ENCODE measurements at regions not wholly inside any gene's neighbourhood (a gene's known extent, or its start where the extent isn't known, plus 50 kb on each side); places are given as distances from the start of the nearest gene placed in this dataset.

DNA sequence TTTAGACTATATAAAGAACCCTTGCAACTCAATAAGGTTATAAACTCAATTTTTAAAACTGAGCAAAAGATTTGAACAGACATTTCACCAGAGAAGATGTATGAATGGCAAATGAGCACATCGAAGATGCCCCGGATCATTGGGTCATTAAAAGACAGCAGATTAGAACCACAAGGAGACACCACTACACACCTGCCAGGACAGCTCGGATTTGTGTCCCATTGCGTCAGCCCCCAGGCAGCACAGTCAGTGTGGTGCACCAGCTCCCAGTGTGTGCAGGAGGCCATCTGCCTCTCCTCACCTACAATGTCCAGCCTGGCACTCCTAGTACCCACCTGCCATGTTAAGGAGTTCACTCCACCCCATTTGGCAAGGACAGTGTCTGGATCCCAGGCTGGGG lies 61.1 kb upstream of the LRP8 start:
- H4K20me1 ChIP-seq (replicated peaks; ENCODE audit: control insufficient read depth, insufficient read depth, low read length), result no peaks in the 10 kb centered on the region
- ATAC-seq, result peak; percentile 62
- POLR2A ChIA-PET, result interaction anchor here (0.7 kb wide), 3 partner anchors 12 to 439 kb away, joined by 3 read pairs; no protein-coding TSS in a partner anchor
- H3K4me3 ChIP-seq, result no peak overlapping the region
- no peaks in the 10 kb centered on the region for H3K9me1 ChIP-seq (ENCODE audit: control insufficient read depth, insufficient read depth, low read length)
- intact Hi-C loops (cut with micrococcal nuclease), result no loop called here
- no peaks in the 10 kb centered on the region for H3K79me2 ChIP-seq (ENCODE audit: control insufficient read depth, insufficient read depth, low read length)
- no TSS peak for BruUV-seq (replicated peaks)
- H3K9me3 ChIP-seq (replicated peaks; ENCODE audit: control insufficient read depth, insufficient read depth, low read depth, low read length), result no peaks in the 10 kb centered on the region; the same call in 1 of the 2 replicates
- no peak overlapping the region for H3K4me2 ChIP-seq (ENCODE audit: insufficient read depth, low read length)
- no peak for DNase-seq (ENCODE audit: extremely low read depth in 1 of 4, low spot score in 3 of 4)
- no peaks in the 10 kb centered on the region for H3K36me3 ChIP-seq (ENCODE audit: control insufficient read depth, insufficient read depth, low read length)
- no peak overlapping the region for H3K27ac ChIP-seq (ENCODE audit: extremely low read depth, low read depth, low read length)
- peaks cover 17 to 46% of the 10 kb centered on the region in 2 experiments for H3K27me3 ChIP-seq (ENCODE audit: control insufficient read depth in 2 of 2, insufficient read depth in 2 of 2, low read length in 2 of 2)
- no peak for FAIRE-seq
- H3K9ac ChIP-seq (ENCODE audit: insufficient read depth in 1 of 2, low read depth in 2 of 2, low read length in 2 of 2), result no peak overlapping the region
- 0 out of 5 replicates have a peak, but pooled peaks cover 0 to 3% of the 10 kb centered on the region in 2 experiments for H3K4me1 ChIP-seq (replicated peaks in 1 of 2; ENCODE audit: control insufficient read depth in 2 of 2, insufficient read depth in 2 of 2, low read length in 2 of 2)
- WGBS (ENCODE audit: insufficient coverage, low coverage, missing lambda C conversion rate), result 9% methylated on average over 4 of the region's 4 CpGs
- CTCF ChIA-PET (ENCODE audit: low intra/inter-chr PET ratio), result no interaction called here
- H2AFZ ChIP-seq (ENCODE audit: low read depth, low read length), result no peak overlapping the region
- in situ Hi-C loops (cut with MboI), result no loop called here
- TF ChIP-seq JUND (IDR thresholded peaks at IDR 0.05; ENCODE audit: borderline replicate concordance, low read depth, low read length) (peak; percentile 37; the same call in 1 of the 2 replicates), JUND (tag; IDR thresholded peaks at IDR 0.05; ENCODE audit: borderline replicate concordance, low read depth, low read length) (no peak), CEBPG (CRISPR knock-in tag; IDR thresholded peaks at IDR 0.05) (peak; percentile 74), CEBPG (tag; conservative IDR thresholded peaks at IDR 0.05 in 1 of 2, IDR thresholded peaks at IDR 0.05 in 1 of 2) (peak in 1 of 2 experiments; percentile 64; a peak in 2 of 4 replicates), CXXC5 (CRISPR knock-in tag; IDR thresholded peaks at IDR 0.05) (0 out of 2 replicates have a peak, but pooled peaks have one; percentile 13), ATF7 (IDR thresholded peaks at IDR 0.05) (0 out of 2 replicates have a peak, but pooled peaks have one; percentile 36), RCOR1 (IDR thresholded peaks at IDR 0.05; ENCODE audit: borderline replicate concordance in 1 of 2, low read depth in 2 of 2, low read length in 2 of 2) (0 out of 4 replicates have a peak, but pooled peaks of 1 of the 2 experiments have one; percentile 26), ZNF146 (CRISPR knock-in tag; IDR thresholded peaks at IDR 0.05; ENCODE audit: unreplicated experiment) (no peak), TRIM24 (IDR thresholded peaks at IDR 0.05) (peak in 1 of 2 experiments; percentile 66; a peak in 2 of 4 replicates)
- TF ChIP-seq, protein P1, sequence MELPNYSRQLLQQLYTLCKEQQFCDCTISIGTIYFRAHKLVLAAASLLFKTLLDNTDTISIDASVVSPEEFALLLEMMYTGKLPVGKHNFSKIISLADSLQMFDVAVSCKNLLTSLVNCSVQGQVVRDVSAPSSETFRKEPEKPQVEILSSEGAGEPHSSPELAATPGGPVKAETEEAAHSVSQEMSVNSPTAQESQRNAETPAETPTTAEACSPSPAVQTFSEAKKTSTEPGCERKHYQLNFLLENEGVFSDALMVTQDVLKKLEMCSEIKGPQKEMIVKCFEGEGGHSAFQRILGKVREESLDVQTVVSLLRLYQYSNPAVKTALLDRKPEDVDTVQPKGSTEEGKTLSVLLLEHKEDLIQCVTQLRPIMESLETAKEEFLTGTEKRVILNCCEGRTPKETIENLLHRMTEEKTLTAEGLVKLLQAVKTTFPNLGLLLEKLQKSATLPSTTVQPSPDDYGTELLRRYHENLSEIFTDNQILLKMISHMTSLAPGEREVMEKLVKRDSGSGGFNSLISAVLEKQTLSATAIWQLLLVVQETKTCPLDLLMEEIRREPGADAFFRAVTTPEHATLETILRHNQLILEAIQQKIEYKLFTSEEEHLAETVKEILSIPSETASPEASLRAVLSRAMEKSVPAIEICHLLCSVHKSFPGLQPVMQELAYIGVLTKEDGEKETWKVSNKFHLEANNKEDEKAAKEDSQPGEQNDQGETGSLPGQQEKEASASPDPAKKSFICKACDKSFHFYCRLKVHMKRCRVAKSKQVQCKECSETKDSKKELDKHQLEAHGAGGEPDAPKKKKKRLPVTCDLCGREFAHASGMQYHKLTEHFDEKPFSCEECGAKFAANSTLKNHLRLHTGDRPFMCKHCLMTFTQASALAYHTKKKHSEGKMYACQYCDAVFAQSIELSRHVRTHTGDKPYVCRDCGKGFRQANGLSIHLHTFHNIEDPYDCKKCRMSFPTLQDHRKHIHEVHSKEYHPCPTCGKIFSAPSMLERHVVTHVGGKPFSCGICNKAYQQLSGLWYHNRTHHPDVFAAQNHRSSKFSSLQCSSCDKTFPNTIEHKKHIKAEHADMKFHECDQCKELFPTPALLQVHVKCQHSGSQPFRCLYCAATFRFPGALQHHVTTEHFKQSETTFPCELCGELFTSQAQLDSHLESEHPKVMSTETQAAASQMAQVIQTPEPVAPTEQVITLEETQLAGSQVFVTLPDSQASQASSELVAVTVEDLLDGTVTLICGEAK (IDR thresholded peaks at IDR 0.05), result 0 out of 2 replicates have a peak, but pooled peaks have one; percentile 29
- TF ChIP-seq, protein P1 (CRISPR knock-in tag; IDR thresholded peaks at IDR 0.05), result no peak
- TF ChIP-seq, protein P2, sequence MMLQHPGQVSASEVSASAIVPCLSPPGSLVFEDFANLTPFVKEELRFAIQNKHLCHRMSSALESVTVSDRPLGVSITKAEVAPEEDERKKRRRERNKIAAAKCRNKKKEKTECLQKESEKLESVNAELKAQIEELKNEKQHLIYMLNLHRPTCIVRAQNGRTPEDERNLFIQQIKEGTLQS (IDR thresholded peaks at IDR 0.05), result peak; percentile 72
- TF ChIP-seq, protein P2 (CRISPR knock-in tag; conservative IDR thresholded peaks at IDR 0.05), result no peak
